Coronary artery (tissue), 2 donors: ENCODE measurements at regions not wholly inside any gene's neighbourhood (a gene's known extent, or its start where the extent isn't known, plus 50 kb on each side); places are given as distances from the start of the nearest gene placed in this dataset.
"Not testable (repeated sequence)": the region's sequence is repeated elsewhere in the genome, so short reads cannot be mapped to it uniquely, and the experiment has no call there.

ENCODE experiments used
- DNase-seq: peaks from one replicate; pipeline ENCODE4 v3.0.0-alpha.2; 2017; ENCODE audit warnings: low spot score
- H3K27ac ChIP-seq, 2 donors: fragments of 200-600 bp; sonication (generic); one replicate each; pipeline ENCODE4 v1.5.1; 2016 to 2019
- H3K4me3 ChIP-seq: fragments of 200-600 bp; sonication (generic); 2 replicates; pipeline ENCODE4 v1.5.1; 2016; ENCODE audit warnings: mild to moderate bottlenecking, moderate library complexity
- TF ChIP-seq, protein P1 (sequence below): fragments of 200-600 bp; sonication (generic); IDR thresholded peaks from one replicate; pipeline ENCODE4 v1.5.1; 2019; ENCODE audit warnings: antibody characterized with exemption

DNA sequence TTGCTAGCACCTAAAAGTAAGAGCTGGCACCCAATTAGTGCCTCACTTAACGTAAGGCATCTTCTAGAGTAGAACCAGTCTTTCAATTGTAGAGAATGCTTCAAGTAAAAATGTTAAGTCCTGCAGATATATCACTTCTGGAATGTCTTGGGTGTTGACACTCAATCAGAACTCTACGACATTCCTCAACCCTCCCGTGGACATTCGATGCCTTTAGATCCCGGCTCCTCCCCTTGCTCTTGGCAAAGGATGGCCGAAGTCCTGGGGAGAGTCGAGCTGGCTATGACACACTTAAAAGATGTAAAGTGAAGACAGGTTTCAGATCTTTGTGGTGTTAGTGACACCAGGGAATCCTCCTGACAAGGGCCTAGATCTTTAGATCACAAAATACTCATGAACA lies 87.5 kb upstream of the ERCC6L2 start:
- H3K4me3 ChIP-seq, result no peak overlapping the region
- no peak for DNase-seq
- TF ChIP-seq, protein P1, sequence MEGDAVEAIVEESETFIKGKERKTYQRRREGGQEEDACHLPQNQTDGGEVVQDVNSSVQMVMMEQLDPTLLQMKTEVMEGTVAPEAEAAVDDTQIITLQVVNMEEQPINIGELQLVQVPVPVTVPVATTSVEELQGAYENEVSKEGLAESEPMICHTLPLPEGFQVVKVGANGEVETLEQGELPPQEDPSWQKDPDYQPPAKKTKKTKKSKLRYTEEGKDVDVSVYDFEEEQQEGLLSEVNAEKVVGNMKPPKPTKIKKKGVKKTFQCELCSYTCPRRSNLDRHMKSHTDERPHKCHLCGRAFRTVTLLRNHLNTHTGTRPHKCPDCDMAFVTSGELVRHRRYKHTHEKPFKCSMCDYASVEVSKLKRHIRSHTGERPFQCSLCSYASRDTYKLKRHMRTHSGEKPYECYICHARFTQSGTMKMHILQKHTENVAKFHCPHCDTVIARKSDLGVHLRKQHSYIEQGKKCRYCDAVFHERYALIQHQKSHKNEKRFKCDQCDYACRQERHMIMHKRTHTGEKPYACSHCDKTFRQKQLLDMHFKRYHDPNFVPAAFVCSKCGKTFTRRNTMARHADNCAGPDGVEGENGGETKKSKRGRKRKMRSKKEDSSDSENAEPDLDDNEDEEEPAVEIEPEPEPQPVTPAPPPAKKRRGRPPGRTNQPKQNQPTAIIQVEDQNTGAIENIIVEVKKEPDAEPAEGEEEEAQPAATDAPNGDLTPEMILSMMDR, result no peak
- no peak overlapping the region for H3K27ac ChIP-seq

DNA sequence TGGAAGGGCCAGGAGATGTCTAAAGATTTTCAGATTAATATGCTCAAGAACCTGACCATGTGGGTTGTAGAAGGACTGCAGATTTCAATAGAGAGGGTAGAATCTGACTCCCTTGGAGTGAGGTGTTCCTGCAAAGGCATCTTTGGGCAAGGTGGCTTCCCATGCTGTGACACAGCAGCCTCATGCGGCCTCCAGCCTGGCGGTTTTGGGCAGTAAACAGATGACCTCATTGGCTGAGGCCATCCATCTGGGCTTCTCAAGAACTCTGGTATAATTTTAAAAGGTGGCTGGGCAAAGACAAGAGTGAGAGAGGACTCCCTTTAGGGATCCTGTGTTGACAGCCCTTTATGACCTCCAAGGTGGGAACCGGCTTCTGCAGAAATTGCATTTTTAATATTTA lies 90.3 kb upstream of the ERCC6L2 start:
- no peak for DNase-seq
- Histone ChIP-seq H3K4me3 (no peak overlapping the region), H3K27ac (no peak overlapping the region)
- TF ChIP-seq, protein P1, result no peak

DNA sequence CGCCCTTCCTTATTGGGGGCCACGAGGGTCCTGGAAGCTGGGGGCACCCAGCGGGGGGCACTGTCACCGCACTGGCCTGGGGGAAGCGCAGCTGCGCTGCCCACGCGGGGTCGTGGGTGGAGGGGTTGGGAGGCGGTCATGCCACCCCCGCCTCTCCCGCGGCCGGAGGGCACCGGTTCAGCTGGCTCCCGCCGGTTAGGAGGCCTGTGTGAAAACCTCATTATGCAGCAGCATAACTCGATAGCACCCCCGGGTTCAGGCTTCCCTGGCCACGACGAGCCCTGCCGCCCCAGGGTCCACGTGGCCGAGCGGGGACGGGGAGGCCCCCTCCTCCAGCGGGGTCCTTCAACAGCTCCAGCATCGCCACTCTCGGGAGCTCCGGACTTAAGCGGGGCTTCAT lies 91.2 kb upstream of the ERCC6L2 start:
- Histone ChIP-seq H3K4me3 (no peak overlapping the region), H3K27ac (no peak overlapping the region)
- TF ChIP-seq, protein P1, result no peak
- DNase-seq, result no peak

DNA sequence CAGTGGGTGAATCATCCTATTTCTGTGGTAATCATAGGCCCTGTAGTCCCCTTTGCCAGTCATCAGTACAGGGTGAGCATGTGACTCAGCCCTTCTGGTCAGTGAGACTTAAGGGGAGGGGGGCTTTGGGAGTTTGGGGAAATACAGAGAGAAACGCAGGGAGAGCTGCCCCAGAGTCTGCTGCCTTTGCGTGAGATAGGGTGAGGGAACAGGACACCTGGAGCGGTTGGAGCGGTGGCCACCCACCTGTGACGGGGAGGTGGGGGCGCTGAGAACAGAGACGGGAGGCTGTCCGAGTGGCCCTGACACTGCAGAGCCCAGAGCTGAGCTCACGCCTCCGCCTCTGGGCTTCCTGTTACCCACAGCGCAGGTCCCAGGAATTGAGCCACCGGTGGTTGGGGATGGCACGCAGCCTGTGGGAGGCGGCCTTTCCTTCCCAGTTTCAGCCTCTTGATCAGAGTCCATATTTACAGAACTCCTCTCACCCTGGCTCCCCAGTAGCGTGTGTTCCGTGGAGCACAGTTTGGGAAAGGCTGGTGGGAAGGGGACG lies 92.0 kb upstream of the ERCC6L2 start:
- no peak for DNase-seq
- TF ChIP-seq, protein P1, result no peak
- no peak overlapping the region for H3K27ac ChIP-seq
- H3K4me3 ChIP-seq, result no peak overlapping the region

DNA sequence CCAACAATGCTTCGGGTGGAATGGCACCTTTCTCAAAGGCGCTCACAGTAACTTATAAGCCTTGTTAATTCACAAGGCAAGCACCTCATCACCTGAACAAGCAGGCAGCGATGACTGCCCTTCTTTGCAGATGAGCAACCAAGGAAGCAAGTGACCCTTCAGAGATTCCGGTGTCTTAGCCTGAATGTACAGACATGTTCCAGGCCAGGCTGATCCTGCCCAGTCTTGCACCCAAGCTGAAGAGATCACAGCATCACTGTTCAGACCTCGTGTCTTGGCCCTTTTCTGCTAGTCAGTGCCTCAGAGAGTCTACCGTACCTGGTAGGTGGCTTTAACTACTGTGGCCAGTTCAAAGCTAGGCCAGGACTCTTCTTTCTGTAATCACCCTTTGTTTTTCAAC lies 94.7 kb upstream of the ERCC6L2 start:
- TF ChIP-seq, protein P1, result no peak
- DNase-seq, result no peak
- Histone ChIP-seq H3K27ac (no peak overlapping the region), H3K4me3 (no peak overlapping the region)

DNA sequence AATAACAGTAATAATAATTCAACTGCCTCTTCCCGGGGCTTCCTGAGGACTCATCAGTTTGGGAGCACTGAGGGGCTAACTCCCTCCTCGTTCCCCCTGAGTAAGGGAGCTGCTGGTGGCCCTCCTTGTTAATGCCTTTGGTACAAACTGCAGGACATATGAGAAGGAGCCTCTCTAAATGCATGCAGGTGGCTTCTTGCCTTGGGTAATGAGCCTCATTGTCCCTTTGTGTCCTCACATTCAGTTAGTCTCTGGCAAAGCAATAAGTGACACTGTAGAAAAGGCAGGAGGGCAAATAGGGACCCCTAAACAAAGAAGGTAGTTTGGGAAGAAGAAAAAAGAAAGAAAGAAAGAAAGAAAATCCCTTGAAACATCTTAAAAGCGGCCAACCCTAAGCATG lies 95.4 kb upstream of the ERCC6L2 start:
- no peak for DNase-seq
- TF ChIP-seq, protein P1, result no peak
- no peak overlapping the region for H3K27ac ChIP-seq
- H3K4me3 ChIP-seq, result no peak overlapping the region

DNA sequence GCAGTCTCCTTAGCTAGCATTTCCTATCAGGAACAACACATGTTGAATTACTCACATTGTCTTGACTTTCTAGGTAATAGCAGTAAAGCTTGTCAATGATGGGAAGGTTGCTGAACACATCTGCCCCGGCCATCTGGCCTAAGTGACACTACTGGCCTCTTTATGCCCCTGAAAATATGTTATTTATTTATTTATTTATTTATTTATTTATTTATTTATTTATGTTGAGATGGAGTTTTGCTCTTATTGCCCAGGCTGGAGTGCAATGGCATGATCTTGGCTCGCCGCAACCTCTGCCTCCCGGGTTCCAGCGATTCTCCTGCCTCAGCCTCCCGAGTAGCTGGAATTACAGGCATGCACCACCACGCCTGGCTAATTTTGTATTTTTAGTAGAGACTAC lies 95.9 kb upstream of the ERCC6L2 start:
- not testable (repeated sequence) for DNase-seq, H3K27ac ChIP-seq, H3K4me3 ChIP-seq

DNA sequence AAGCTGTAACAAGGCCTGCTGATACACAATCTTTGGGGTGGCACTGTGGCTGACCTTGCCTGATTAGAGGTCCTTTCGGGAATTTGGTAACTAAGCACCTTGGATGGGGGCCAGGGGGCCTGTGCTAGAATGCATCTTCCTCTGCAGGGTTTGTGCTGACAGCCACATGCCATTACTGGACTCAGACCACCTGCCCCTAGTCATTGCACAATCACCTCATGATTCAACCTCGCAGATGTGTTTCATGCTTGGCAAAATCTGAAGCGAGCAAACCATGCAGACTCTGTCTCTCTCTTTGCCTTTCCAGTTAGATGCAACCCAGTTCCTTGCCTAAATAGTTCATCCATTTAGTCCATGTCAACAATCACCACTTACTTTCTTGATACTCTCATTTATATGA lies 96.5 kb upstream of the ERCC6L2 start:
- Histone ChIP-seq H3K27ac (no peak overlapping the region), H3K4me3 (no peak overlapping the region)
- no peak for DNase-seq
- TF ChIP-seq, protein P1, result no peak
